HG02840 (cell line): ENCODE measurements at regions not wholly inside any gene's neighbourhood (a gene's known extent, or its start where the extent isn't known, plus 50 kb on each side); places are given as distances from the start of the nearest gene placed in this dataset.
"Not testable (repeated sequence)": the region's sequence is repeated elsewhere in the genome, so short reads cannot be mapped to it uniquely, and the experiment has no call there.

Source experiments
- ATAC-seq: cut with Tn5 transposase; IDR thresholded peaks from one replicate; pipeline ENCODE4 v1.9.1; 2021; ENCODE audit warnings: mild to moderate bottlenecking, moderate library complexity, moderate number of reproducible peaks; ENCODE audit not compliant: unreplicated experiment, low FRiP score

GRCh38 chr2:8236391-8236790 lies 445.5 kb upstream of the ID2 start:
- no peak for ATAC-seq

- no peak for ATAC-seq
These were observed 443.2 kb upstream of the ID2 start for GRCh38 chr2:8238521-8239230.

GRCh38 chr2:8239531-8240088 lies 442.2 kb upstream of the ID2 start:
- ATAC-seq: no peak

- ATAC-seq: no peak
These were observed 440.5 kb upstream of the ID2 start for GRCh38 chr2:8241317-8241716.

GRCh38 chr2:8242739-8243138 lies 439.1 kb upstream of the ID2 start:
- no peak for ATAC-seq

- no peak for ATAC-seq
These were observed 438.0 kb upstream of the ID2 start for GRCh38 chr2:8243748-8244400.

- ATAC-seq: no peak
These were observed 437.2 kb upstream of the ID2 start for GRCh38 chr2:8244639-8245038.

- ATAC-seq: no peak
These were observed 435.7 kb upstream of the ID2 start for GRCh38 chr2:8246137-8246536.

- ATAC-seq: no peak
These were observed 433.8 kb upstream of the ID2 start for GRCh38 chr2:8247905-8248622.

- ATAC-seq: no peak
These were observed 433.3 kb upstream of the ID2 start for GRCh38 chr2:8248623-8248957.

- no peak for ATAC-seq
These were observed 432.7 kb upstream of the ID2 start for GRCh38 chr2:8249141-8249540.

GRCh38 chr2:8249769-8250168 lies 432.1 kb upstream of the ID2 start:
- ATAC-seq: no peak

- ATAC-seq: not testable (repeated sequence)
These were observed 431.6 kb upstream of the ID2 start for GRCh38 chr2:8250290-8250689.

GRCh38 chr2:8251291-8251690 lies 430.6 kb upstream of the ID2 start:
- no peak for ATAC-seq

- no peak for ATAC-seq
These were observed 430.0 kb upstream of the ID2 start for GRCh38 chr2:8251856-8252255.

GRCh38 chr2:8252997-8253694 lies 428.7 kb upstream of the ID2 start:
- peak; percentile 82 for ATAC-seq

- no peak for ATAC-seq
These were observed 428.1 kb upstream of the ID2 start for GRCh38 chr2:8253781-8254180.

GRCh38 chr2:8254214-8254613 lies 427.6 kb upstream of the ID2 start:
- not testable (repeated sequence) for ATAC-seq

GRCh38 chr2:8254791-8255447 lies 426.9 kb upstream of the ID2 start:
- ATAC-seq: no peak

GRCh38 chr2:8255448-8255800 lies 426.4 kb upstream of the ID2 start:
- no peak for ATAC-seq
